IgD-negative memory B cell (primary cell): ENCODE measurements at regions not wholly inside any gene's neighbourhood (a gene's known extent, or its start where the extent isn't known, plus 50 kb on each side); places are given as distances from the start of the nearest gene placed in this dataset.
"Not testable (repeated sequence)": the region's sequence is repeated elsewhere in the genome, so short reads cannot be mapped to it uniquely, and the experiment has no call there.

ENCODE experiments used
- H3K27ac Mint-ChIP-seq, 3 donors: one replicate each; pipeline ENCODE4 v1.8.0; 2020 to 2022; ENCODE audit warnings: mild to moderate bottlenecking in 3 of 3, mixed read lengths in 3 of 3, moderate library complexity in 1 of 3
- H3K27me3 Mint-ChIP-seq: one replicate; pipeline ENCODE4 v1.8.0; 2021; ENCODE audit warnings: mixed read lengths
- H3K36me3 Mint-ChIP-seq: one replicate; pipeline ENCODE4 v1.8.0; 2020; ENCODE audit warnings: mild to moderate bottlenecking, mixed read lengths
- H3K4me1 Mint-ChIP-seq, 3 donors: one replicate each; pipeline ENCODE4 v1.8.0; 2020 to 2022; ENCODE audit warnings: mixed read lengths in 3 of 3, mild to moderate bottlenecking in 1 of 3
- H3K4me3 Mint-ChIP-seq, 4 donors: one replicate each; pipeline ENCODE4 v1.8.0; 2020 to 2022; ENCODE audit warnings: mild to moderate bottlenecking in 4 of 4, mixed read lengths in 4 of 4, moderate library complexity in 3 of 4
- H3K9me3 Mint-ChIP-seq, 3 donors: one replicate each; pipeline ENCODE4 v1.8.0; 2020 to 2021; ENCODE audit warnings: mixed read lengths in 3 of 3, mild to moderate bottlenecking in 1 of 3

- Mint-ChIP-seq H3K27me3 (peaks cover 20% of the 10 kb centered on the region), H3K4me3 (no peak overlapping the region), H3K9me3 (peaks cover 0 to 16% (median 2%) of the 10 kb centered on the region in 3 donors), H3K36me3 (peaks cover 4% of the 10 kb centered on the region), H3K4me1 (no peaks in the 10 kb centered on the region), H3K27ac (no peak overlapping the region)
Measured at GRCh38 chr1:37197411-37197810, 163.1 kb upstream of the GRIK3 start.

GRCh38 chr1:37214305-37214704 is 180.0 kb upstream of the GRIK3 start:
- not testable (repeated sequence) for H3K27me3 Mint-ChIP-seq, H3K4me3 Mint-ChIP-seq, H3K27ac Mint-ChIP-seq, H3K4me1 Mint-ChIP-seq, H3K36me3 Mint-ChIP-seq
- peaks cover 3 to 14% (median 11%) of the 10 kb centered on the region in 3 donors for H3K9me3 Mint-ChIP-seq

- Mint-ChIP-seq H3K4me1 (peaks cover 10 to 21% (median 14%) of the 10 kb centered on the region in 3 donors), H3K9me3 (peaks cover 4 to 9% (median 6%) of the 10 kb centered on the region in 3 donors), H3K36me3 (no peaks in the 10 kb centered on the region), H3K27ac (no peak overlapping the region), H3K4me3 (no peak overlapping the region), H3K27me3 (peaks cover 19% of the 10 kb centered on the region)
Measured at GRCh38 chr1:37233606-37234005, 199.3 kb upstream of the GRIK3 start.

- Mint-ChIP-seq H3K9me3 (peaks cover 4 to 9% (median 6%) of the 10 kb centered on the region in 3 donors), H3K4me1 (peaks cover 14 to 30% (median 25%) of the 10 kb centered on the region in 3 donors), H3K36me3 (no peaks in the 10 kb centered on the region), H3K4me3 (no peak overlapping the region), H3K27ac (no peak overlapping the region), H3K27me3 (peaks cover 19% of the 10 kb centered on the region)
Measured at GRCh38 chr1:37234941-37235418, 200.7 kb upstream of the GRIK3 start.

GRCh38 chr1:37237948-37238347 is 203.6 kb upstream of the GRIK3 start:
- H3K27me3 Mint-ChIP-seq, result peaks cover 10% of the 10 kb centered on the region
- peaks cover 14 to 30% (median 25%) of the 10 kb centered on the region in 3 donors for H3K4me1 Mint-ChIP-seq
- peak overlapping the region in 2 of 4 donors; percentile 53 to 76 for H3K4me3 Mint-ChIP-seq
- peaks cover 0 to 2% (median 0%) of the 10 kb centered on the region in 3 donors for H3K9me3 Mint-ChIP-seq
- no peaks in the 10 kb centered on the region for H3K36me3 Mint-ChIP-seq
- H3K27ac Mint-ChIP-seq, result peak overlapping the region in 1 of 3 donors; percentile 41

GRCh38 chr1:37238364-37239224 is 204.3 kb upstream of the GRIK3 start:
- Mint-ChIP-seq H3K27me3 (peaks cover 10% of the 10 kb centered on the region), H3K4me3 (peak overlapping the region in 2 of 4 donors; percentile 53 to 76), H3K36me3 (no peaks in the 10 kb centered on the region), H3K27ac (peak overlapping the region in 2 of 3 donors; percentile 65 to 69), H3K4me1 (peaks cover 14 to 30% (median 25%) of the 10 kb centered on the region in 3 donors), H3K9me3 (peaks cover 0 to 2% (median 0%) of the 10 kb centered on the region in 3 donors)

- peak overlapping the region in 1 of 3 donors; percentile 35 for H3K27ac Mint-ChIP-seq
- H3K9me3 Mint-ChIP-seq, result peaks cover 0 to 2% (median 0%) of the 10 kb centered on the region in 3 donors
- no peaks in the 10 kb centered on the region for H3K36me3 Mint-ChIP-seq
- peak overlapping the region in 1 of 4 donors; percentile 73 for H3K4me3 Mint-ChIP-seq
- peaks cover 14 to 30% (median 25%) of the 10 kb centered on the region in 3 donors for H3K4me1 Mint-ChIP-seq
- H3K27me3 Mint-ChIP-seq, result peaks cover 10% of the 10 kb centered on the region
Measured at GRCh38 chr1:37239225-37239740, 205.0 kb upstream of the GRIK3 start.

GRCh38 chr1:37240897-37241296 is 206.6 kb upstream of the GRIK3 start:
- Mint-ChIP-seq H3K36me3 (no peaks in the 10 kb centered on the region), H3K9me3 (peaks cover 0 to 2% (median 0%) of the 10 kb centered on the region in 3 donors), H3K27me3 (peaks cover 1% of the 10 kb centered on the region), H3K27ac (no peak overlapping the region), H3K4me1 (peaks cover 14 to 30% (median 25%) of the 10 kb centered on the region in 3 donors), H3K4me3 (no peak overlapping the region)

GRCh38 chr1:37242501-37242900 is 208.2 kb upstream of the GRIK3 start:
- no peak overlapping the region for H3K27ac Mint-ChIP-seq
- H3K9me3 Mint-ChIP-seq, result no peaks in the 10 kb centered on the region
- peaks cover 14 to 21% (median 20%) of the 10 kb centered on the region in 3 donors for H3K4me1 Mint-ChIP-seq
- H3K36me3 Mint-ChIP-seq, result no peaks in the 10 kb centered on the region
- peaks cover 4% of the 10 kb centered on the region for H3K27me3 Mint-ChIP-seq
- no peak overlapping the region for H3K4me3 Mint-ChIP-seq

GRCh38 chr1:37243368-37244082 is 209.2 kb upstream of the GRIK3 start:
- Mint-ChIP-seq H3K4me3 (no peak overlapping the region), H3K9me3 (no peaks in the 10 kb centered on the region), H3K4me1 (peaks cover 5 to 12% (median 10%) of the 10 kb centered on the region in 3 donors), H3K27me3 (peaks cover 3% of the 10 kb centered on the region), H3K27ac (peak overlapping the region in 1 of 3 donors; percentile 39), H3K36me3 (no peaks in the 10 kb centered on the region)

GRCh38 chr1:37244083-37244480 is 209.8 kb upstream of the GRIK3 start:
- Mint-ChIP-seq H3K27ac (peak overlapping the region in 1 of 3 donors; percentile 39), H3K27me3 (peaks cover 3% of the 10 kb centered on the region), H3K36me3 (no peaks in the 10 kb centered on the region), H3K9me3 (no peaks in the 10 kb centered on the region), H3K4me3 (no peak overlapping the region), H3K4me1 (peaks cover 2 to 8% (median 5%) of the 10 kb centered on the region in 3 donors)

GRCh38 chr1:37244815-37245214 is 210.5 kb upstream of the GRIK3 start:
- H3K9me3 Mint-ChIP-seq, result no peaks in the 10 kb centered on the region
- H3K36me3 Mint-ChIP-seq, result no peaks in the 10 kb centered on the region
- no peak overlapping the region for H3K27ac Mint-ChIP-seq
- no peak overlapping the region for H3K4me3 Mint-ChIP-seq
- H3K27me3 Mint-ChIP-seq, result peaks cover 4% of the 10 kb centered on the region
- peaks cover 0 to under 1% (median under 1%) of the 10 kb centered on the region in 3 donors for H3K4me1 Mint-ChIP-seq

- no peak overlapping the region for H3K27ac Mint-ChIP-seq
- H3K4me1 Mint-ChIP-seq, result no peaks in the 10 kb centered on the region
- H3K4me3 Mint-ChIP-seq, result no peak overlapping the region
Measured at GRCh38 chr1:37246631-37247030, 212.3 kb upstream of the GRIK3 start.

GRCh38 chr1:37250371-37250770 is 216.1 kb upstream of the GRIK3 start:
- H3K4me3 Mint-ChIP-seq, result peak overlapping the region in 1 of 4 donors; percentile 35
- peaks cover 0 to 2% (median 1%) of the 10 kb centered on the region in 3 donors for H3K4me1 Mint-ChIP-seq
- H3K27ac Mint-ChIP-seq, result no peak overlapping the region
- no peaks in the 10 kb centered on the region for H3K36me3 Mint-ChIP-seq
- no peaks in the 10 kb centered on the region for H3K9me3 Mint-ChIP-seq
- peaks cover 15% of the 10 kb centered on the region for H3K27me3 Mint-ChIP-seq

More at GRCh38 chr1:37246631-37247030, 212.3 kb upstream of the GRIK3 start:
- Mint-ChIP-seq H3K27me3 (peaks cover 4% of the 10 kb centered on the region), H3K9me3 (no peaks in the 10 kb centered on the region), H3K36me3 (no peaks in the 10 kb centered on the region)
